Neural progenitor cell (in vitro differentiated cells): ENCODE measurements at regions not wholly inside any gene's neighbourhood (a gene's known extent, or its start where the extent isn't known, plus 50 kb on each side); places are given as distances from the start of the nearest gene placed in this dataset.

Experiments used
- EZH2 ChIP-seq: fragments of 200-600 bp; sonication (generic); IDR thresholded peaks from 2 replicates; pipeline ENCODE4 v1.6.1; 2017; ENCODE audit warnings: antibody characterized with exemption, mild to moderate bottlenecking, moderate library complexity
- EZH2phosphoT487 ChIP-seq: fragments of 200-600 bp; sonication (generic); IDR thresholded peaks from 2 replicates; pipeline ENCODE4 v1.6.1; 2017; ENCODE audit warnings: antibody characterized with exemption
- TF ChIP-seq, protein P1 (sequence below): fragments of 200-600 bp; sonication (generic); IDR thresholded peaks from 2 replicates; pipeline ENCODE4 v1.5.1; 2017; ENCODE audit warnings: antibody characterized with exemption, mild to moderate bottlenecking

DNA sequence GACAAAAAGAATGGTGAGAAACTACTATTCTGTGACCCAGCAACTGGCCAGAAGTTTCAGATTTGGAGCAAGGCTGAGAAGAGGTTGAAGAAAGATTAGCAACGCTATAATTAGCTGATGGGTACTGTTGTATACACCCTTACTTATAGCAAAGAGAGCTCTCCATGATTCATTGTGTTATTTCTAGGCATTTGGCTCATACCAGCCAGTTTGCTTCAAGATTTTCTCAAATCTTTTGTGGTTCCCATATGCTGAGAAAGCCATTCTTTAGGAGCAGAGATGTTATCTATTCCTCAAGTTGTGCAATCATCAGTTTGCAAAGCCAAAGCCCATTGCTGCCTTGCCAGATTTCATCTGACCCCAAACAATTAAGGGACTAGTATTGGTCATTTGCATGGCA lies 179.4 kb downstream of the ETS1 start:
- TF ChIP-seq, protein P1, sequence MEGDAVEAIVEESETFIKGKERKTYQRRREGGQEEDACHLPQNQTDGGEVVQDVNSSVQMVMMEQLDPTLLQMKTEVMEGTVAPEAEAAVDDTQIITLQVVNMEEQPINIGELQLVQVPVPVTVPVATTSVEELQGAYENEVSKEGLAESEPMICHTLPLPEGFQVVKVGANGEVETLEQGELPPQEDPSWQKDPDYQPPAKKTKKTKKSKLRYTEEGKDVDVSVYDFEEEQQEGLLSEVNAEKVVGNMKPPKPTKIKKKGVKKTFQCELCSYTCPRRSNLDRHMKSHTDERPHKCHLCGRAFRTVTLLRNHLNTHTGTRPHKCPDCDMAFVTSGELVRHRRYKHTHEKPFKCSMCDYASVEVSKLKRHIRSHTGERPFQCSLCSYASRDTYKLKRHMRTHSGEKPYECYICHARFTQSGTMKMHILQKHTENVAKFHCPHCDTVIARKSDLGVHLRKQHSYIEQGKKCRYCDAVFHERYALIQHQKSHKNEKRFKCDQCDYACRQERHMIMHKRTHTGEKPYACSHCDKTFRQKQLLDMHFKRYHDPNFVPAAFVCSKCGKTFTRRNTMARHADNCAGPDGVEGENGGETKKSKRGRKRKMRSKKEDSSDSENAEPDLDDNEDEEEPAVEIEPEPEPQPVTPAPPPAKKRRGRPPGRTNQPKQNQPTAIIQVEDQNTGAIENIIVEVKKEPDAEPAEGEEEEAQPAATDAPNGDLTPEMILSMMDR = no peak
- TF ChIP-seq EZH2phosphoT487 (no peak), EZH2 (no peak)
